GM18520 (cell line): ENCODE measurements at regions not wholly inside any gene's neighbourhood (a gene's known extent, or its start where the extent isn't known, plus 50 kb on each side); places are given as distances from the start of the nearest gene placed in this dataset.
"Not testable (repeated sequence)": the region's sequence is repeated elsewhere in the genome, so short reads cannot be mapped to it uniquely, and the experiment has no call there.

Experiments
- ATAC-seq: cut with Tn5 transposase; IDR thresholded peaks from one replicate; pipeline ENCODE4 v1.9.1; 2021; ENCODE audit not compliant: unreplicated experiment

DNA sequence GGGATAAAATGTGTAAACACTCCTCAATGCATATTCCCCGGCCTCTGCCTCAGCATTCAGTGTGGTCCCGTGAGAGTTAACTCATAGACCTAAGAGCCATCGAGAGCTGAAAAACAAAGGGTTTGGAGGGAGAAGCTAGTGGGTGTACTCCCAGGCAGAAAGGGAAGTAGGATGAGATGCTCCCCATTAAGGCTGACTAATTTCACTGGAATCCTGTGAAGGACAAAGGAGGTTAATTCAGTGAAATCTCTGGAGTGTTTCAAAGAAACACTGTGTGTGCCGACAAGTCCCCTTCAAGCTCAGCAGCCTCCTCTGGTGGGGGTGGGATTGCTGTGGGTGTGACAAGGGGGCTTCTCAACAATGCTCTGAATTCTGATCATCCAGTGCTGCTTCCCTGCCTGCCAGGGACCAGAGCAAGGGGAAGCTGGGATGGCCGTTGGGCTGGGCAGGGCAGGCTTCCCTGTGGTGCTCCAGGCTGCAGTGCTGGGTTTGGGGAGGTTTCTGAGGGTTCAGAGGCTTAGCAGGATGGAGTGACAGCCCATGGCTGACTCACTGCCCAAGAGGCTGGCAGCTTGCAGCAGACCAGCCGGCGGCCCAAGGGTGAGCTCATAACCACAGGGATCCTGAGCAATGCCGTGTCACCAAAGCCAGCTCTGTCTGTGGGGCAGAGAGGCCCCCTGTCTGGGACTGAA lies 61.4 kb upstream of the BMAL1 start:
- no peak for ATAC-seq

DNA sequence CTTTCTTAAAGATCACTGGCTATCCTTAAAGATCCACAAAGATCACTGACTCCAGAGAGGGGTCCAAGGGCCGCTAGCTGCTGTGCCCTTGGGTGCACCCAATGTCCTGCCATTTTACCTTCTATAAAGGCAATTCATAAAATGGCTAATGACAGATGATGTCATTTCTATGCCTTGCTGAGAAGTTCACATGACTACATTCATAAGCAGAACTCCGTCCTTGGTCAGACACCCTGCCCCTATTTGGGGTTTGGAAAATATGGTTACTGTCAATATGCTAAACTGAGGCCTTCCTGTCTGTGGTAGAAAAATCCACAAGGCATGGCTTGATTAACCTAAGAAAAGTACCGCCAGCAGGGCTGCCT lies 60.9 kb upstream of the BMAL1 start:
- no peak for ATAC-seq

DNA sequence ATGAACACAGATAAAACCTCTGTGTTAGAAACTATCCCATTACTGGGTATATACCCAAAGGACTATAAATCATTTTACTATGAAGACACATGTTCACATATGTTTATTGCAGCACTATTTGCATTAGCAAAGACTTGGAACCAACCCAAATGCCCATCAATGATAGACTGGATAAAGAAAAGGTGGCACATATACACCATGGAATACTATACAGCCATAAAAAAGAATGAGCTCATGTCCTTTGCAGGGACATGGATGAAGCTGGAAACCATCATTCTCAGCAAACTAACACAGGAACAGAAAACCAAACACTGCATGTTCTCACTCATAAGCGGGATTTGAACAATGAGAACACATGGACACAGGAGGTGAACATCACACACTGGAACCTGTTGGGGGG lies 58.9 kb upstream of the BMAL1 start:
- not testable (repeated sequence) for ATAC-seq

DNA sequence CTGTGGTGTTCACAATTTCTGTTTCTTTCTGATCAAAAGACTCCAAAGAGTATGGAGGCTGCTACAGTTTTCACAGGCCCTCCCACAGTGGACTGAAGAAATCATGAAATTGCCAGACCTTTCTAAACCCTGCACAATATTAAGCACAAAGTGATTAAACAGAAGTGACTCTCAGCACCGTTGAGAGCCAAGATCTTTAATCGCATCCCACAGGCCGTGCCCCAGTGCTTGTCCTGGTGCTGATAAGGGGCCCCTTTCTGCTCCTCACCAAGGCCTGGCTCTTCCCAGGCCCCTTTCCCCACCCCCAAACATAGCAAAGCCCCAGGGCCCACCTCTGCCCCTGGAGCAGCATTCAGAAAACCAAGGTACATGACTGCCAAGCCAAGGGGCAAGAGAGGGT lies 57.4 kb upstream of the BMAL1 start:
- no peak for ATAC-seq

DNA sequence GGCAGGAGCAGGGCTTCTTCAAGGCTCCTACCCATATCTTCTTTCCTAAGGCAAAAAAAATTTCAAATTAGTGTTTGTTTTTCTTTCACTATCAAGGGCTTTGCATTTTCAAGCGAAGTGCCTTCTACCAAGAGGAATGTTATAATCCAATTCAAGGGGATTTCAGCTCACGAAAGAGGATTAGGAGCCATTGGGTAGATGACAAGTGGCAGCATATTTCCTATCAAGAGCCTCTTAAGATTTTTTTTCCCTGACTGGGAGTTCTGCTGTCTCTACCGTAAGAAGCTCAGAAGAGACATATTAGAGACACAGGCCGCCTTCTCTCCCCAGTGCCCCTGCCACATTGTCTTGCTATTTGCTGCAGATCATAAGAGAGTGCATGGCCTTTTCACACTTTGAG lies 55.9 kb upstream of the BMAL1 start:
- ATAC-seq, result no peak

DNA sequence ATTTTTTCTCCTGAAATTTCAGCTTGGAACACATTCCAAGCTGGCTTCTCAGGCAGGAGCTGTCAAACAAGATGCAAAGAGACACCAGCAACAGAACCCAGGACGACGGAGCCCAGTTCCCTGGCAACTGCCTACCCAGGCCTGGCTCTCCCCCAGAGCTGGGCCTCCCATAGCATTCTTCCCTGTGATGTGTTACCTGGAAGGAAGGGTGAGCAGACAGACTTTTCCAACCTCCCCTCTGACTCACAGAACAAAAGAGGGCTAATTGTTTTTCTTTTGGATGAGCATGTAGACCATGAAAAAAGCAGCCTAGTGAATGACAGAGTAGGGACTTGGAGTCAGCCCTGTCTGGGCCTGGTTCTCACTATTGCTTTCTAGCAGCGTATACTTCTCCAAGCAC lies 55.3 kb upstream of the BMAL1 start:
- no peak for ATAC-seq

DNA sequence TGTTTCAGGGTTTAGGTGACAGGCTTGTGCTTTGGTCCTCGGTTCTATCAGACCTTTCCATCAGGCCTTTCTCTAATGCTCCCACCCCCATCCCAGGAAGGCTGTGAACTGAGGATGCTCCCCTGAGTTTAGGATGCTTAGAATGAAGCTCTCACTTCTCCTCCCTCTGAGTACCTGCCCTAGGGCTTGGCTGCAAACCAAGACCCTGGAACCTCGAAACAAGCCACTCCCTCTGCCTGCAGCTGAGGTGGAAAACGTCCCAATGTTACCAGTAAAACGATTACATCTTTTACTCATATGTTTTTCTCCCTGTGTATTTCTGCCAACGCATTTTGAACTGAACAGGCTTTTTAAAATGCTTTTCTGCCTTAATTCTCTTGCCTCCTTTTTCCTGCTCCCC lies 54.5 kb upstream of the BMAL1 start:
- ATAC-seq, result no peak

DNA sequence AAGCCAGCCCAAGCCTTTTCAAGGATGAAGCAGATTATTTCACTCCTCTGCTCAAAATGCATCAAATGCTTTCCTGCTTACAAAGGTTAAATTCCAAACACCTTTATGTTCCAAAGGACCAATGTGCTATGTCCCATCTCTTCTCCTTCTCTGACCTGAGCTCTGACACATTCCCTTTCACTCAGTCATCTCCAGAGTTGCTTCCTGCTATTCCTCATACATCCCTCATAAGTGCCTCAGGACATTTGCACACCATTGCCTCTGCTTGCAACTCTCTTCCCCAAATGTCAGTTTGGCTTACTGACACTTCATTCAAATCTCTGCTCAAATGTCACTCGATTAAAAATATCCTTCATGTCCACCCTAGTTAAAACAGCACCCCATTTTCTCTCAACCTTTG lies 53.3 kb upstream of the BMAL1 start:
- no peak for ATAC-seq

DNA sequence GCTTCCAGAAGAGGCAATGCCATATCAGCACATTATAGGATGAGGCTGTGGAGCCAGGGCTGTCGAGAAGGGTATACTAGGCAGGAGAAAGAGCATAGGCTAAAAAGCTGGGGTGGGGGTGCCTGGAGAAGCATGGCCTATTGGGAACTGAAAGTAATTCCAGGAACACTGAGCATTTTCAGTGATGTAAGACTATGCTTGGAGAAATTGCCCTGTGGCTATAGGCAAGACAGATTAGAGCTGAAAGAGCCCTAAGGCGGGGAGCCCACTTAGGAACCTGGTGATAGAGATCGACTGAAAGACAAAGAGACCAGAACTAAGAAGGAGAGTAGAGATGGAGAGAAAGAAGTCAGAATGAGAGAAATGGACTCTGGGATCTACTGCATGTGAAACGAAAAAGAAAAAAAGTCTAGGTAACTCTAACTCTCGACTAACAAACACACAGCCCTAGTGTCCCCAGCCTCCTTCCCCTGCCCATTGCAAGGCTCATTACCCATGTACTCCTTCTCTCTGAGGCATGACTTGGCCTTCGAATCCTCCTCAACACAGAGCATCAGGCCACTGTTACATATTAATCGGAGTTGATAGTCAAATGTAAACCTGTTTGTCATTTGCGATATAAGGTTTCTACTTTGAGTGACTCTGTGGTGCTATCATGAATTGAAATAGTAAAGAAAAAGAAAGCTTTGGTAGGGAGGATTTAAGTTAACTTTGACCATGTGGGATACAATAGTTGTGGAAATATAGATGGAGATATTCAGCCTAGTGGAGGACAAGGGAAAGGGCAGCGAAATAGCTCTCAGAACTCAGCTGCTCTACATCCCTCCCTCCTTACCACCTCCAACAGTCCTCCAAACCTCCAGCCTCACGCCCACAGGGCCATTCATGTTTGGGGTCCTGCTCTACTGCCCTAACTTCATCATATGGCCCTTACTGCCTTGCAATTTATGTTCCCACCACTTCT lies 52.3 kb upstream of the BMAL1 start:
- no peak for ATAC-seq

DNA sequence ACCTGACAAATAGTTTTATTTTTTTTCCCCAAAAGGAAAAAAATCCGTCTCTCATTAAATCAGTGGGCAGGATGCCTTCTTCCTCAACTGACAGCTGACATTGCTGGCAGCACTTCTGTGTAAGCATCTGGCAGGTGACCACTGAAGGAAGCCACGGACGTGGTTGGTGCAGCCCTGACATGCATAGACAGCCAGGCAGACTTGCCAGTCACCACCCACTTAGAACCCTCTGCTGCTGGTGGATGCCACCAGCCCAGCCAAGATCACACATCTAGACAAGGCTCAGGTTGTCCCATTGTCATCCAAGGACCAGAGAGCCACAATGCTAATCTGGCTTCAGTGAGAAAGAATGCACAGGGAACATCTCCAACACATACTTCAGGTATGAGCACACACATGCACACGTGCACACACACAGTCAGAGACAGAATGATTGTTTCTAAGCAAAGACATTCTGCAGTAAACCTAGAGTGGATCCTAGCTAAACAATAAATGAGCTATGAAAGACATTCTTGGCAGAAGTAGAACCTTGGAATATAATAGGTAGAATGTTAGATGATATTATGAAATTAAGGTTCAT lies 49.8 kb upstream of the BMAL1 start:
- ATAC-seq, result no peak
